BJ (cell line): ENCODE measurements at regions not wholly inside any gene's neighbourhood (a gene's known extent, or its start where the extent isn't known, plus 50 kb on each side); places are given as distances from the start of the nearest gene placed in this dataset.

Source experiments
- CTCF ChIA-PET: fragments of 350-600 bp; formaldehyde crosslinking; extraction: SDS; loops from one replicate; lab custom pipeline; 2021; ENCODE audit warnings: antibody characterized with exemption, inconsistent platforms; lab: Yijun Ruan, JAX
- POLR2A ChIA-PET: fragments of 300-600 bp; sonication (Branson Sonifier 250); formaldehyde crosslinking; extraction: SDS; loops from one replicate; lab custom pipeline; 2021; ENCODE audit warnings: antibody characterized with exemption; lab: Charles Lee
- DNase-seq: peaks from one replicate; pipeline ENCODE4 v3.0.0-alpha.2; 2011; ENCODE audit warnings: low read depth
- H3K27me3 ChIP-seq: 2 replicates; pipeline ENCODE4 v1.6.0; 2011; ENCODE audit warnings: low read length; ENCODE audit not compliant: control insufficient read depth, insufficient read depth
- H3K36me3 ChIP-seq: 2 replicates; pipeline ENCODE4 v1.5.1; 2011; ENCODE audit warnings: low read length; ENCODE audit not compliant: control insufficient read depth, insufficient read depth
- H3K4me3 ChIP-seq: 2 replicates; pipeline ENCODE4 v1.5.1; 2011; ENCODE audit warnings: low read depth, mild to moderate bottlenecking, control low read depth, low read length
- TF ChIP-seq, protein P1 (sequence below): IDR thresholded peaks from 2 replicates; pipeline ENCODE4 v1.5.1; 2011; ENCODE audit warnings: low read depth, mild to moderate bottlenecking, control low read depth, inconsistent platforms, low read length, moderate library complexity; ENCODE audit not compliant: insufficient read depth

DNA sequence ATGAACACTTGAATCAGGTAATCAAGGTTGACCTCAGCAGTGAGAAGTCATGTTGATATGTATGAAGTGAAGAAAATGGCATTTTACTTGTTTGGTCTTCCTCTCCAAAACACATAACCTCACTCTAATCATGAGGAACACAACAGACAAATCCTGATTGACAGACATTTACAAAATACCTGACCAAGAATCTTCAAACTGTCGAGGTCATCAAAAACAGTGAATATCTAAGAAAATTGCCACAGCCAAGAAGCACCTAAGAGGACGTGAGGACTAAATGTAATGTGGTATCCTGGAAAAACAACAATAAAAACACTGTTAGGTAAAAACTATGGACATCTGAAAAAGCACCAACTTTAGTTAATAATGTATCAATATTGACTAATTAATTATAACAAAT lies 129.5 kb upstream of the MAGEB18 start:
- ChIA-PET POLR2A (no interaction called here), CTCF (no interaction called here)
- H3K36me3 ChIP-seq, result no peaks in the 10 kb centered on the region
- H3K4me3 ChIP-seq, result no peak overlapping the region
- TF ChIP-seq, protein P1, sequence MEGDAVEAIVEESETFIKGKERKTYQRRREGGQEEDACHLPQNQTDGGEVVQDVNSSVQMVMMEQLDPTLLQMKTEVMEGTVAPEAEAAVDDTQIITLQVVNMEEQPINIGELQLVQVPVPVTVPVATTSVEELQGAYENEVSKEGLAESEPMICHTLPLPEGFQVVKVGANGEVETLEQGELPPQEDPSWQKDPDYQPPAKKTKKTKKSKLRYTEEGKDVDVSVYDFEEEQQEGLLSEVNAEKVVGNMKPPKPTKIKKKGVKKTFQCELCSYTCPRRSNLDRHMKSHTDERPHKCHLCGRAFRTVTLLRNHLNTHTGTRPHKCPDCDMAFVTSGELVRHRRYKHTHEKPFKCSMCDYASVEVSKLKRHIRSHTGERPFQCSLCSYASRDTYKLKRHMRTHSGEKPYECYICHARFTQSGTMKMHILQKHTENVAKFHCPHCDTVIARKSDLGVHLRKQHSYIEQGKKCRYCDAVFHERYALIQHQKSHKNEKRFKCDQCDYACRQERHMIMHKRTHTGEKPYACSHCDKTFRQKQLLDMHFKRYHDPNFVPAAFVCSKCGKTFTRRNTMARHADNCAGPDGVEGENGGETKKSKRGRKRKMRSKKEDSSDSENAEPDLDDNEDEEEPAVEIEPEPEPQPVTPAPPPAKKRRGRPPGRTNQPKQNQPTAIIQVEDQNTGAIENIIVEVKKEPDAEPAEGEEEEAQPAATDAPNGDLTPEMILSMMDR, result no peak
- no peaks in the 10 kb centered on the region for H3K27me3 ChIP-seq
- no peak for DNase-seq

GRCh38 chrX:26019386-26019785 lies 118.8 kb upstream of the MAGEB18 start:
- POLR2A ChIA-PET, result no interaction called here
- DNase-seq, result no peak

DNA sequence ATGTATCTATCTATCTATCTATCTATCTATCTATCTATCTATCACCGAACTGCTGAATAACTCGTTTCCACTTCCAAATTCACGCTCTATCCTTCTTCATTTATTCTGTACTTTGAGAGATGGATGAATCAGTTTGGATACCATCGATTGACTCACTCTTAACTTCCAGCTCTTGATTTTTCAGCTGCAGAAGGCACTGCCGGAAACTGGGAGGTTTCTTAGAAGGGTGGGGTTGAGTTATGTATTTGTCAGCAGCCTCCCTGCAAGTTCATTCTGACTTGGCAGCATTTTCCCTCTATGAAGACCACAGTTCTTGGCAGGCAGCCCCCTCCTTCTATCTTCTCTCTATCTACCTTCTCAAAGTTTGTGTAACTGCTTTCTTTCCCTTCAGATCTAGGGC lies 112.0 kb upstream of the MAGEB18 start:
- Histone ChIP-seq H3K27me3 (no peaks in the 10 kb centered on the region), H3K36me3 (no peaks in the 10 kb centered on the region), H3K4me3 (no peak overlapping the region)
- TF ChIP-seq, protein P1, result no peak
- ChIA-PET CTCF (no interaction called here), POLR2A (no interaction called here)
- DNase-seq, result no peak

More at GRCh38 chrX:26019386-26019785, 118.8 kb upstream of the MAGEB18 start:
- CTCF ChIA-PET, result no interaction called here
- no peaks in the 10 kb centered on the region for H3K27me3 ChIP-seq
- no peak overlapping the region for H3K4me3 ChIP-seq
- TF ChIP-seq, protein P1, result no peak
- no peaks in the 10 kb centered on the region for H3K36me3 ChIP-seq

- Histone ChIP-seq H3K36me3 (no peaks in the 10 kb centered on the region), H3K27me3 (no peaks in the 10 kb centered on the region), H3K4me3 (no peak overlapping the region)
- POLR2A ChIA-PET, result no interaction called here
- no peak for DNase-seq
- TF ChIP-seq, protein P1, result no peak
- CTCF ChIA-PET, result no interaction called here
These were observed 105.8 kb upstream of the MAGEB18 start for GRCh38 chrX:26032111-26032912.

DNA sequence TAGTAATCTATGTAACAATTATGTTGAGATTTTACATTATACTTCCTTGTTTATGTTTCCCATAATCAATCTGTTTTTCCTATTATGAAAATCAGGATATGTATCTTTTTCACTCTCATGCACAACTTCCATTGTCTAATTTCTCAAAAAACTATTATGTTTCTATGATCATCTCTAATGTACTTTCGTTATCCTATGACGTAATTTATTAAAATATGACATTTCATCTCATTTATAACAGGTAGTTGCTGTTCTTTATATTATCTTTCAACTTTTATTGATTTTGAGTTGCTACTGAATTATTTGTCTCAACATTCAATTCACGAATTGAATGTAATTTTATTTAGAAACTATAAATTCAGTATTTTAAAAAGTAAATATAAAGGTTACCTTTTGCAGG lies 100.8 kb upstream of the MAGEB18 start:
- TF ChIP-seq, protein P1, result no peak
- ChIA-PET POLR2A (no interaction called here), CTCF (no interaction called here)
- no peak for DNase-seq
- Histone ChIP-seq H3K27me3 (no peaks in the 10 kb centered on the region), H3K36me3 (no peaks in the 10 kb centered on the region), H3K4me3 (no peak overlapping the region)
